ENCODE measurements at regions not wholly inside any gene's neighbourhood (a gene's known extent, or its start where the extent isn't known, plus 50 kb on each side); places are given as distances from the start of the nearest gene placed in this dataset.

DNA sequence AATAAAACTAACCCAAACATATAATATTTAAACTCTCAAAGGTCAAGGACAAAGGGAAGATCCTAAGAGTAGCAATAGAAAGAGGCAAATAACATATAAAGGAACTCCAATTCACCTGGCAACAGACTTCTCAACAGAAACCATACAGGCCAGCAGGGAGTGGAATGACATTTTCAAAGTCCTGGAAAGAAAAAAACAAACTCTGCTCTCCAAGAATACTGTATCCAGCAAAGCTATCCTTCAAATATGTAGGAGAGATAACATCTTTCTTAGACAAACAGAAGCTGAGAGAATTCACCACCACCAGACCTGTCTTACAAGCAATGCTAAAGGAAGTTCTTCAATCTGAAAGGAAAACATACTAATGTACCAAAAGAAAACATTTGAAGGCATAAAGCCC lies 51.5 kb upstream of the TMEM158 start:
- TF ChIP-seq, protein P1, sequence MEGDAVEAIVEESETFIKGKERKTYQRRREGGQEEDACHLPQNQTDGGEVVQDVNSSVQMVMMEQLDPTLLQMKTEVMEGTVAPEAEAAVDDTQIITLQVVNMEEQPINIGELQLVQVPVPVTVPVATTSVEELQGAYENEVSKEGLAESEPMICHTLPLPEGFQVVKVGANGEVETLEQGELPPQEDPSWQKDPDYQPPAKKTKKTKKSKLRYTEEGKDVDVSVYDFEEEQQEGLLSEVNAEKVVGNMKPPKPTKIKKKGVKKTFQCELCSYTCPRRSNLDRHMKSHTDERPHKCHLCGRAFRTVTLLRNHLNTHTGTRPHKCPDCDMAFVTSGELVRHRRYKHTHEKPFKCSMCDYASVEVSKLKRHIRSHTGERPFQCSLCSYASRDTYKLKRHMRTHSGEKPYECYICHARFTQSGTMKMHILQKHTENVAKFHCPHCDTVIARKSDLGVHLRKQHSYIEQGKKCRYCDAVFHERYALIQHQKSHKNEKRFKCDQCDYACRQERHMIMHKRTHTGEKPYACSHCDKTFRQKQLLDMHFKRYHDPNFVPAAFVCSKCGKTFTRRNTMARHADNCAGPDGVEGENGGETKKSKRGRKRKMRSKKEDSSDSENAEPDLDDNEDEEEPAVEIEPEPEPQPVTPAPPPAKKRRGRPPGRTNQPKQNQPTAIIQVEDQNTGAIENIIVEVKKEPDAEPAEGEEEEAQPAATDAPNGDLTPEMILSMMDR (IDR thresholded peaks at IDR 0.05): no peak
- no peak for DNase-seq
- no peak for ATAC-seq
- Histone ChIP-seq H3K4me3 (no peak overlapping the region), H3K36me3 (no peaks in the 10 kb centered on the region), H3K9me3 (peaks cover 14% of the 10 kb centered on the region), H3K27ac (no peak overlapping the region), H3K4me1 (no peaks in the 10 kb centered on the region), H3K27me3 (ENCODE audit: low read depth) (no peaks in the 10 kb centered on the region)
- intact Hi-C loops (cut with DNase I): no loop called here

DNA sequence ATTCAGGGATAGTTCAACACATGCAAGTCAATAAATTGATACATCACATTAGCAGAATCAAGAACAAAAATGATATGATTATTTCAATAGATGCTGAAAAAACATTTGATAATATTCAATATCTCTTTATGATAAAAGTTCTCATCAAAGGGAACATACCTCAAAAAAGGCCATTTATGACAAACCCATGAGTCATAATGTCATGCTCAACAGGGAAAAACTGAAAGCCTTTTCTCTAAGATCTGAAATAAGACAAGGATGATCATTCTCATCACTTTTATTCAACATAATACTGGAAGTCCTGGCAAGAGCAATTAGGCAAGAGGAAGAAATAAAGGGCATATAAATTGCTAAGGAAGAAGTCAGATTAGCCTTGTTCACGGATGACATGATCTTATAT lies 54.1 kb upstream of the TMEM158 start:
- no peaks in the 10 kb centered on the region for H3K36me3 ChIP-seq
- H3K4me1 ChIP-seq: no peaks in the 10 kb centered on the region
- TF ChIP-seq, protein P1 (IDR thresholded peaks at IDR 0.05): no peak
- intact Hi-C loops (cut with DNase I): no loop called here
- no peak for DNase-seq
- no peaks in the 10 kb centered on the region for H3K27me3 ChIP-seq (ENCODE audit: low read depth)
- H3K9me3 ChIP-seq: peaks cover 14% of the 10 kb centered on the region
- no peak overlapping the region for H3K4me3 ChIP-seq
- no peak overlapping the region for H3K27ac ChIP-seq
- no peak for ATAC-seq

DNA sequence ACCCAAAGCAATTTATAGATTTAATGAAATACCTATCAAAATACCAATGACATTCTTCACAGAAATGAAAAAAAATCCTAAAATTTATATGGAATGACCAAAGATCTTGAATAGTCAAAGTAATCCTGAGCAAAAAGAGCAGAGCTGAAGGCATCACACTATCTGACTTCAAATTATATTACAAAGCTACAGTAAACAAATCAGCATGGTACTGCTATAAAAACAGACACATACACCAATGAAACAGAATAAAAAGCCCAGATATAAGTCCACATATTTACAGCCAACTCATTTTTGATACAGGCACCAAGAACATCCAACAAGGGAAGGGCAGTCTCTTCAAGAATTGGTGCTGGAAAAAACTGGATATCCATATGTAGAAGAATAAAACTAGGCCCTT lies 54.9 kb upstream of the TMEM158 start:
- Histone ChIP-seq H3K4me1 (no peaks in the 10 kb centered on the region), H3K27me3 (ENCODE audit: low read depth) (no peaks in the 10 kb centered on the region), H3K36me3 (no peaks in the 10 kb centered on the region), H3K4me3 (no peak overlapping the region), H3K9me3 (peaks cover 14% of the 10 kb centered on the region), H3K27ac (no peak overlapping the region)
- DNase-seq: no peak
- intact Hi-C loops (cut with DNase I): no loop called here
- ATAC-seq: no peak
- TF ChIP-seq, protein P1 (IDR thresholded peaks at IDR 0.05): no peak

DNA sequence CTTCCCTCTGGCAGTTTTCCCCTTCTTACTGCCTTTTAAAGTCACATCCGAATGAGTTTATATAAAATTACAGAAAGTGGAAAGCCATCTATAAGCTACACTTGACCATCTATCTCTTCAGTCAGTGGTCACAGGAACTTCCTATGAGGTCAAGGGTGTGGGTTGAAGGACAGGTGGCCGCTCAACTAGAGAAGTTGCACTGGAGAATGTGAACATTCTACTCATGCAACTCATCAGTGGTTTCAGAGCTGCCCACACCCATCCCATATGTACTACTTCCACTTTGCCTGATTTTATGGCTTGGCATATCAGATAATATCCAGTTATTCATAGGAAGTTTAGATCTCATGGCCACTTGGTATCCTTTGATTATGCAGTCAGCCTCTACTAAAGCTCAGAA lies 57.4 kb upstream of the TMEM158 start:
- ATAC-seq: no peak
- Histone ChIP-seq H3K27me3 (ENCODE audit: low read depth) (peaks cover 5% of the 10 kb centered on the region), H3K36me3 (no peaks in the 10 kb centered on the region), H3K4me3 (no peak overlapping the region), H3K4me1 (no peaks in the 10 kb centered on the region), H3K27ac (no peak overlapping the region), H3K9me3 (peaks cover 4% of the 10 kb centered on the region)
- DNase-seq: no peak
- intact Hi-C loops (cut with DNase I): no loop called here
- TF ChIP-seq, protein P1 (IDR thresholded peaks at IDR 0.05): no peak

DNA sequence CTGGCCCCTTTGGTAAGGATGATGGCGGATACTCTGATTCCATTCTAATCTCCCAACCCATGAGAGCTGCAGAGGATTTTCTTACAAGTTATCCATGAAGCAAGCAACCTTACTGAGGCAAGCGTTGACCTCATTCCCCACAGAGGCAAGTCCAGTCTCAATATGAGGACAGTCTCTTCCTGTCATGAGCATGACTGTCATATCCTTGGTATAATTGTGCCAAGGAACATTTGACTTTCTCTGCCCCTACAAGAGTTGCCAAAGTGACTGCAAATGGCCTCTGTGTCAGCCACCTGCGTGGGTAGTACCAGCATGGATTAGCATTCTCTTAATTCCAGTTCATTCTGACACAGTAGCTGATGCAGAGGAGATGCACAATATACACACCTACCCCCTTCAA lies 71.2 kb upstream of the TMEM158 start:
- ATAC-seq (no peak), DNase-seq (no peak)
- intact Hi-C loops (cut with DNase I): no loop called here
- Histone ChIP-seq H3K4me3 (no peak overlapping the region), H3K9me3 (peaks cover 10% of the 10 kb centered on the region), H3K27ac (no peak overlapping the region), H3K4me1 (no peaks in the 10 kb centered on the region), H3K27me3 (ENCODE audit: low read depth) (no peaks in the 10 kb centered on the region), H3K36me3 (no peaks in the 10 kb centered on the region)
- TF ChIP-seq, protein P1 (IDR thresholded peaks at IDR 0.05): no peak

DNA sequence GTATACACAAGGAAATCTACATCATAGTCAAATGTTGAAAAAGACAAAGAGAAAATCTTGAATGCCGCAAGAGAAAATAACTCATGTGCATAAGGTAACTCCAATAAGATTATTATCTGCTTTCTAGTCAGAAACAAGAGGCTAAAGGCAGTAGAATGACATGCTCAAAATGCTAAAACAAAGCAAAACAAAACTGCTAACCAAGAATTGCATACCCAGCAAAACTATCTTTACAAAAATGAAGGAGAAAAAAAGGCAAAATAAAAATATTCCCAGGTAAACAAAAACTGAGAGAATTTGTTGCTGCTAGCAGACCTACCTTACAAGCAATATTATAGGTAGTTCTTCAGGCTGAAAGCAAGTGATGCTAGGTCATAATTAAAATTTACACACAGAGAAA lies 76.4 kb upstream of the TMEM158 start:
- TF ChIP-seq, protein P1 (IDR thresholded peaks at IDR 0.05): no peak
- no peak for DNase-seq
- no peak for ATAC-seq
- Histone ChIP-seq H3K27ac (no peak overlapping the region), H3K36me3 (no peaks in the 10 kb centered on the region), H3K9me3 (peaks cover 19% of the 10 kb centered on the region), H3K27me3 (ENCODE audit: low read depth) (no peaks in the 10 kb centered on the region), H3K4me3 (no peak overlapping the region), H3K4me1 (no peaks in the 10 kb centered on the region)
- intact Hi-C loops (cut with DNase I): no loop called here

Data from lower lobe of right lung (tissue), 2 donors.